A673 (cell line): ENCODE measurements at regions not wholly inside any gene's neighbourhood (a gene's known extent, or its start where the extent isn't known, plus 50 kb on each side); places are given as distances from the start of the nearest gene placed in this dataset.

Experiments used
- BruUV-seq: library from RNA; stranded (reverse); fragments of 400-500 nt; replicated peaks from 2 replicates; lab custom pipeline; 2021; lab: Mats Ljungman, UMichigan
- CTCF ChIA-PET: fragments of 300-600 bp; sonication (Branson Sonifier 250); formaldehyde crosslinking; loops from one replicate; lab custom pipeline; 2022; ENCODE audit warnings: antibody characterized with exemption; lab: Charles Lee
- POLR2A ChIA-PET: fragments of 300-600 bp; sonication (Branson Sonifier 250); formaldehyde crosslinking; loops from one replicate; lab custom pipeline; 2022; ENCODE audit warnings: antibody characterized with exemption; ENCODE audit not compliant: low non-redundant PET; lab: Charles Lee
- DNase-seq: peaks from one replicate; pipeline ENCODE4 v3.0.0-alpha.2; 2015; ENCODE audit warnings: low spot score
- H3K27ac ChIP-seq: fragments of 200-600 bp; sonication (generic); 2 replicates; pipeline ENCODE4 v1.5.1; 2016; ENCODE audit warnings: mixed run types, low read depth, mild to moderate bottlenecking, mixed read lengths, antibody characterized with exemption, low read length; ENCODE audit not compliant: poor library complexity, severe bottlenecking
- H3K27me3 ChIP-seq: fragments of 200-600 bp; sonication (generic); replicated peaks from 2 replicates; pipeline ENCODE4 v1.6.1; 2017; ENCODE audit warnings: mixed run types, low read depth, mild to moderate bottlenecking, mixed read lengths, antibody characterized with exemption, low read length; ENCODE audit not compliant: insufficient read depth, poor library complexity
- H3K36me3 ChIP-seq: fragments of 200-600 bp; sonication (generic); 2 replicates; pipeline ENCODE4 v1.6.1; 2016; ENCODE audit warnings: mixed run types, mild to moderate bottlenecking, mixed read lengths, antibody characterized with exemption, low read length; ENCODE audit not compliant: insufficient read depth, poor library complexity, severe bottlenecking
- H3K4me1 ChIP-seq: fragments of 200-600 bp; sonication (generic); 2 replicates; pipeline ENCODE4 v1.6.1; 2017; ENCODE audit warnings: mixed run types, mild to moderate bottlenecking, mixed read lengths, antibody characterized with exemption, low read length; ENCODE audit not compliant: insufficient read depth, poor library complexity, severe bottlenecking
- H3K4me3 ChIP-seq: fragments of 200-600 bp; sonication (generic); 2 replicates; pipeline ENCODE4 v1.5.1; 2016; ENCODE audit warnings: low read depth, mixed run types, mild to moderate bottlenecking, mixed read lengths, low read length; ENCODE audit not compliant: poor library complexity, severe bottlenecking
- H3K9me3 ChIP-seq: fragments of 200-600 bp; sonication (generic); 2 replicates; pipeline ENCODE4 v1.6.1; 2016; ENCODE audit warnings: mixed run types, low read depth, mild to moderate bottlenecking, mixed read lengths, antibody characterized with exemption, low read length; ENCODE audit not compliant: poor library complexity, severe bottlenecking
- EZH2 ChIP-seq: fragments of 200-600 bp; sonication (generic); IDR thresholded peaks from 2 replicates; pipeline ENCODE4 v1.6.1; 2017; ENCODE audit warnings: borderline replicate concordance, low read depth, mild to moderate bottlenecking, mixed read lengths, antibody characterized with exemption, low read length; ENCODE audit not compliant: poor library complexity, severe bottlenecking
- intact Hi-C: fragments of 100-400 bp; cut with micrococcal nuclease; formaldehyde crosslinking; loops from one replicate; pipeline ENCODE4 v1.10.0; 2022; ENCODE audit not compliant: unreplicated experiment
- TF ChIP-seq, protein P1 (sequence below): fragments of 300-800, 200-600 bp; sonication (generic); conservative IDR thresholded peaks from 2 replicates; pipeline ENCODE4 v1.5.1; 2017; ENCODE audit warnings: low read depth, mild to moderate bottlenecking, antibody characterized with exemption, low read length, moderate library complexity, mixed read lengths

- DNase-seq, result no peak
- Histone ChIP-seq H3K4me1 (peaks cover 33% of the 10 kb centered on the region), H3K27me3 (no peaks in the 10 kb centered on the region), H3K27ac (no peak overlapping the region), H3K9me3 (no peaks in the 10 kb centered on the region), H3K36me3 (no peaks in the 10 kb centered on the region), H3K4me3 (no peak overlapping the region)
- ChIA-PET CTCF (no interaction called here), POLR2A (no interaction called here)
- BruUV-seq, result no TSS peak
- TF ChIP-seq, protein P1, sequence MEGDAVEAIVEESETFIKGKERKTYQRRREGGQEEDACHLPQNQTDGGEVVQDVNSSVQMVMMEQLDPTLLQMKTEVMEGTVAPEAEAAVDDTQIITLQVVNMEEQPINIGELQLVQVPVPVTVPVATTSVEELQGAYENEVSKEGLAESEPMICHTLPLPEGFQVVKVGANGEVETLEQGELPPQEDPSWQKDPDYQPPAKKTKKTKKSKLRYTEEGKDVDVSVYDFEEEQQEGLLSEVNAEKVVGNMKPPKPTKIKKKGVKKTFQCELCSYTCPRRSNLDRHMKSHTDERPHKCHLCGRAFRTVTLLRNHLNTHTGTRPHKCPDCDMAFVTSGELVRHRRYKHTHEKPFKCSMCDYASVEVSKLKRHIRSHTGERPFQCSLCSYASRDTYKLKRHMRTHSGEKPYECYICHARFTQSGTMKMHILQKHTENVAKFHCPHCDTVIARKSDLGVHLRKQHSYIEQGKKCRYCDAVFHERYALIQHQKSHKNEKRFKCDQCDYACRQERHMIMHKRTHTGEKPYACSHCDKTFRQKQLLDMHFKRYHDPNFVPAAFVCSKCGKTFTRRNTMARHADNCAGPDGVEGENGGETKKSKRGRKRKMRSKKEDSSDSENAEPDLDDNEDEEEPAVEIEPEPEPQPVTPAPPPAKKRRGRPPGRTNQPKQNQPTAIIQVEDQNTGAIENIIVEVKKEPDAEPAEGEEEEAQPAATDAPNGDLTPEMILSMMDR, result no peak
- TF ChIP-seq EZH2, result no peak
- intact Hi-C loops, result no loop called here
These were observed 114.0 kb upstream of the VANGL1 start for GRCh38 chr1:115527746-115528145.

DNA sequence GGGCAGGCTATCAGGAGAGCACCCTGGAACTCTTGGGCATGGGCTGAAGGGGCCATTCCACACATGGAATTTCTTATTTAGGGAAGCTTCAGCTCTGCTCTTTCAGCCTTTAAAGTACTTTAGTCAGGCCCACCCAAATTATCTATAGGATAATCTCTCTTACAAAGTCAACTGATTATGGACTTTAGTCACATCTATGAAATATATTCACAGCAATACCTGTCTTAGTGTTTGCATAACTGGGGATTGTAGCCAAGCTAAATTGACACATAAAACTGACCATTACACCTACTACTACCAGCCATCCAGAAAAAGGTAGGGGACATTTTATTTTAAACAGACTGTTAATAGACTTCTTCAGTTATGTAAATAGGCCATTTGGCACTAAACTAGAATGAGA lies 114.9 kb upstream of the VANGL1 start:
- CTCF ChIA-PET, result no interaction called here
- H3K9me3 ChIP-seq, result no peaks in the 10 kb centered on the region

DNA sequence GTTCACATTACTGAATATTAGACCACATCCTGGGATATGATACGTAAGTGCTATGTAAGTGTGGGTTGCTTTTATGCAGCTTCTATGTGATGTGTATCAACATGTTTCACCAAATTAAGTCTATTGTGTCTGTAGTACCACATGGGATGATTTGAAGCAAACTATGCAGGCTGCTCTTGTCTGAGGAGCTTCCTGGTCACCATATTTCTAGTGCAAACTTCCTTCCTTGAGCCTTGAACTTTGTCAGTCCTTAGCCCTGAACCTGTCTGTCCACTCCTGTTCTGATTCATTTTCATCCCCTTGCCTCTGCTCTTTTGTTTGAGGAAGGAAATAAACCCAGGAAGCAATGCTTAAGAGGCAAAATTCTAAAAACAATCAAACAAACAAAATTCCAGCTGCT lies 117.5 kb upstream of the VANGL1 start:
- BruUV-seq, result no TSS peak
- Histone ChIP-seq H3K4me3 (no peak overlapping the region), H3K27ac (no peak overlapping the region), H3K4me1 (peaks cover 13% of the 10 kb centered on the region), H3K27me3 (peaks cover under 1% of the 10 kb centered on the region), H3K36me3 (no peaks in the 10 kb centered on the region), H3K9me3 (no peaks in the 10 kb centered on the region)
- CTCF ChIA-PET, result no interaction called here
- no peak for DNase-seq
- POLR2A ChIA-PET, result no interaction called here
- TF ChIP-seq, protein P1, result no peak
- no peak for TF ChIP-seq EZH2
- intact Hi-C loops, result no loop called here

More for the DNA sequence above, 114.9 kb upstream of the VANGL1 start:
- intact Hi-C loops, result no loop called here
- DNase-seq, result no peak
- POLR2A ChIA-PET, result no interaction called here
- no peak for TF ChIP-seq EZH2
- TF ChIP-seq, protein P1, result no peak
- Histone ChIP-seq H3K4me1 (peaks cover 33% of the 10 kb centered on the region), H3K4me3 (no peak overlapping the region), H3K27ac (no peak overlapping the region), H3K27me3 (no peaks in the 10 kb centered on the region), H3K36me3 (no peaks in the 10 kb centered on the region)
- BruUV-seq, result no TSS peak
